ENCODE measurements at regions not wholly inside any gene's neighbourhood (a gene's known extent, or its start where the extent isn't known, plus 50 kb on each side); places are given as distances from the start of the nearest gene placed in this dataset.

GRCh38 chrX:145715641-145716138, 101.9 kb upstream of the SLITRK2 start:
- no peaks in the 10 kb centered on the region for H3K4me1 ChIP-seq
- TF ChIP-seq CTCF (IDR thresholded peaks at IDR 0.05; ENCODE audit: borderline replicate concordance), result no peak
- no peak overlapping the region for H3K4me3 ChIP-seq
- DNase-seq, result no peak
- intact Hi-C loops (cut with micrococcal nuclease), result no loop called here
- H3K27ac ChIP-seq (replicated peaks), result no peak overlapping the region
- no peaks in the 10 kb centered on the region for H3K9me3 ChIP-seq (replicated peaks)
- no peaks in the 10 kb centered on the region for H3K36me3 ChIP-seq
- H3K27me3 ChIP-seq (ENCODE audit: low read depth), result no peaks in the 10 kb centered on the region

DNA sequence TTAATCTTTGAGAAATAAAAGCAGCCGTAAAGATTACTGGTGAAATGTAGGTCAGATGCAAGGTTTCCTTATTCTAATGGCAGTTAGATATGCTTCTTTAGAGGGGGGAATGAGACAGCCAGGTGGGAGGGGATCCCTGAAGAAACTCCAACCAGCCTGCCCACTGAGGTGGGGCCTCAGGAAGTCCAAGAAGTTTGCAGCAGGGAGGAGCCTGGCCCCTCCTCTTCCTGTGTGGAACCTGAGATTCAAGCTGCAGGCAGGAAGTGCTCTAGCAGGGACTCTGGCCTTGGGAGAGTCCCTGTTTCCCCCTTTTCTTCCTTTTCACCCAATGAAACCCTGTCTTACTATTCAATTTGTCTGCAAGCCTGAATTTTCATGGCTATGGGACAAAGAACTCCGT, 101.4 kb upstream of the SLITRK2 start:
- no peaks in the 10 kb centered on the region for H3K36me3 ChIP-seq

GRCh38 chrX:145727476-145727875, 90.2 kb upstream of the SLITRK2 start:
- intact Hi-C loops (cut with micrococcal nuclease), result no loop called here
- no peak overlapping the region for H3K27ac ChIP-seq (replicated peaks)
- no peaks in the 10 kb centered on the region for H3K27me3 ChIP-seq (ENCODE audit: low read depth)
- no peak for TF ChIP-seq CTCF (IDR thresholded peaks at IDR 0.05; ENCODE audit: borderline replicate concordance)
- H3K4me3 ChIP-seq, result no peak overlapping the region
- no peaks in the 10 kb centered on the region for H3K36me3 ChIP-seq
- DNase-seq, result no peak
- no peaks in the 10 kb centered on the region for H3K9me3 ChIP-seq (replicated peaks)
- H3K4me1 ChIP-seq, result no peaks in the 10 kb centered on the region

More for the DNA sequence above, 101.4 kb upstream of the SLITRK2 start:
- no peak for TF ChIP-seq CTCF (IDR thresholded peaks at IDR 0.05; ENCODE audit: borderline replicate concordance)
- no peak for DNase-seq
- H3K27ac ChIP-seq (replicated peaks), result no peak overlapping the region
- no peaks in the 10 kb centered on the region for H3K4me1 ChIP-seq
- H3K4me3 ChIP-seq, result no peak overlapping the region
- H3K27me3 ChIP-seq (ENCODE audit: low read depth), result no peaks in the 10 kb centered on the region
- H3K9me3 ChIP-seq (replicated peaks), result no peaks in the 10 kb centered on the region
- intact Hi-C loops (cut with micrococcal nuclease), result no loop called here

DNA sequence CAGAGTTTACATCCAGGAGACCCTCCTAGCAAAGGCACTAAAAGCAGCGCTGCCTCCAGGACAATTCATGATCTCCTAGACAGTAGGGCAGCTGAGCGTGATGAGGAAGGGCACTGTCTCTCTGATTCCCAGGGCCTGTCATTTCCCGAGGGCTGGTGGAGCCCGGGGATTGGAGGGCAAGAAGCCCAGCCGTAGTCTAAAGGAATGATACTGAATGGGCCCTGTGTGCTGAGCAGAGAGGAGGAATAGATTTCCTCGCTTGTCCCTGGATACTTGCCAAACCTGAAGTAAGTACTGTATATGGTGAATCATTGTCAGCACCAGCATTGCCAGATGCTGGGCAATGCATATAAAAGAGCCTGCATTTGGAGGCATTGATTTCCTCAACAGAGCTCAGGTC, 88.0 kb upstream of the SLITRK2 start:
- intact Hi-C loops (cut with micrococcal nuclease), result no loop called here
- H3K27me3 ChIP-seq (ENCODE audit: low read depth), result no peaks in the 10 kb centered on the region
- no peak overlapping the region for H3K4me3 ChIP-seq
- H3K27ac ChIP-seq (replicated peaks), result no peak overlapping the region
- no peaks in the 10 kb centered on the region for H3K9me3 ChIP-seq (replicated peaks)
- TF ChIP-seq CTCF (IDR thresholded peaks at IDR 0.05; ENCODE audit: borderline replicate concordance), result no peak
- no peaks in the 10 kb centered on the region for H3K36me3 ChIP-seq
- no peak for DNase-seq
- no peaks in the 10 kb centered on the region for H3K4me1 ChIP-seq

DNA sequence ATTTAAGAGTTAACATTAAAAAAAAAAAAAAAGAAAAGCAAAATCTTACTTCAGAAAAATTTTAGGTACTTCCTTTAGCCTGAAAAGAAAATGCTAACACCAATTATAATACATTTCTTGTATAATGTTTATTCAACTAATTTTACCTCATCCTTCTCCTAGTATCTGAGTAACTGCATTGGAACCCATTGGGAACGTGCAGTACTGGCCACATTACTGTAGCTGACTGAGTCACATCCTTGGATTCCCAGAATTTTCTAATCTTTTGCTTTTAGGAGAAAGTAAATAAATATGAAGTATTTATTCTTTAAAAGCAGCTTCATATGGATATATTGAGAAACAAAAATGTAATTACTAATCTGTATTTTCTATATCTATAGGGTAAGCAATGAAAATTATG, 82.6 kb upstream of the SLITRK2 start:
- H3K36me3 ChIP-seq, result no peaks in the 10 kb centered on the region
- intact Hi-C loops (cut with micrococcal nuclease), result no loop called here
- no peaks in the 10 kb centered on the region for H3K27me3 ChIP-seq (ENCODE audit: low read depth)
- no peaks in the 10 kb centered on the region for H3K4me1 ChIP-seq
- H3K9me3 ChIP-seq (replicated peaks), result no peaks in the 10 kb centered on the region
- TF ChIP-seq CTCF (IDR thresholded peaks at IDR 0.05; ENCODE audit: borderline replicate concordance), result no peak
- H3K27ac ChIP-seq (replicated peaks), result no peak overlapping the region
- H3K4me3 ChIP-seq, result no peak overlapping the region
- DNase-seq, result no peak

DNA sequence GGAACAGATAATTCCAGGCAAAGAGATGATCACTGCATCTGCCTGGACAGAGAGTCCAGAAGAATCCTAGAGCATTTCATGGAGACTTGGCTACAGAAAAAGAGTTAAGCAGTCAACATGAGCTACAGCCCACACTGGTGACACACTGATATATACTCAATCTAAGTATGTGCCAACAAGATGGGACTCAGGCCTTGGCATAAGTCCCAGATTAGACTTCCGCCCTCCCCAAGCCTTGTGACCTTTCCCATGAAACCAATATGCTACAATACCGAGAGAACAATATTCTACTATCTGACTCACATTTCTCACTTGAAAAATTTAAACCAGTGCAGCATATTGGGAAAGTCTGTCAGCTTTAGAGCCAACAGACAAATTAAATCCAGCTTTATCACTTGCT, 65.7 kb upstream of the SLITRK2 start:
- H3K4me3 ChIP-seq, result no peak overlapping the region
- DNase-seq, result no peak
- H3K36me3 ChIP-seq, result no peaks in the 10 kb centered on the region
- no peaks in the 10 kb centered on the region for H3K9me3 ChIP-seq (replicated peaks)
- no peak for TF ChIP-seq CTCF (IDR thresholded peaks at IDR 0.05; ENCODE audit: borderline replicate concordance)
- H3K27ac ChIP-seq (replicated peaks), result no peak overlapping the region
- H3K27me3 ChIP-seq (ENCODE audit: low read depth), result no peaks in the 10 kb centered on the region
- H3K4me1 ChIP-seq, result no peaks in the 10 kb centered on the region
- intact Hi-C loops (cut with micrococcal nuclease), result no loop called here
